ENCODE measurements at regions not wholly inside any gene's neighbourhood (a gene's known extent, or its start where the extent isn't known, plus 50 kb on each side); places are given as distances from the start of the nearest gene placed in this dataset.

DNA sequence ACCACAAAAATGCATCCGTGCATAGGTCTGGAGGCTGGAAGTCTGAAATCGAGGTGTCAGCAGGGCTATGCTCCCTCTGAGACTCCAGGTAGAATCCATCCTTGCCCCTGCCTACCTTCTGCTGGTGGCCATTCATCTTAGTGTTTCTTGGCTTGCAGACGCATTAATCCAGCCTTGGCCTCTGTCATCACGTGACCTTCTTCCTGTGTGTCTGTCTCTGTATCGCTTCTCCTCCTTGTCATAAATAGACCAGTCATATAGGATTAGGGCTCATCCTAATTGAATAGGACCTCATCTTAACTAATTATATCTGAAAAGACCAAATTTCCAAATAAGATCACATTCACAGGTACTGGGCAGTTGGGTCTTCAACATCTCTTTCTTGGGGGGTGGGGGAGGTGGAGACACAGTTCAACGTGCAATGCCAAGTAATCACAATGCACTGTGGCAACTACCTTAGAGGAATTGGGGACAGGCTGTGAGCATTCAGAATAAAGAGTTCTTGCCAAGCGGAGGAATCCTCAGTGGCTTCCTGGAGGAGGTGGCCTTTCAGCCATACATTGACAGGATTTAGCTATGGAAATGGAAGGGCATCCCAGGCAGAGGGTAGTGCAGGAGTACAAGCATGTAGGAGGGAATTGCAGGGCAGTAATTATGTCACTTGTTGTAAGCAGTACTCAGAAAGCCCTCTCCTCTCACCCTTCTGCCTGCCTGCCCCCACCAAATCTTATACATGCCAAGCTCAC, 96.2 kb upstream of the SYT13 start:
- no peak for ATAC-seq
- H3K4me3 ChIP-seq: no peak overlapping the region
- in situ Hi-C loops (cut with MboI; ENCODE audit: low sequenced_read_pairs in 4 of 4): no loop called here

GRCh38 chr11:45379162-45379863, 93.2 kb upstream of the SYT13 start:
- Histone ChIP-seq H3K27me3 (peaks cover 0 to 4% (median 0%) of the 10 kb centered on the region in 3 donors), H3K4me3 (no peak overlapping the region), H3K4me1 (no peaks in the 10 kb centered on the region), H3K36me3 (no peaks in the 10 kb centered on the region), H3K9me3 (no peaks in the 10 kb centered on the region), H3K27ac (no peak overlapping the region)
- no peak for TF ChIP-seq CTCF (IDR thresholded peaks at IDR 0.05 in 4 of 5, conservative IDR thresholded peaks at IDR 0.05 in 1 of 5)
- TF ChIP-seq POLR2A (IDR thresholded peaks at IDR 0.05): no peak
- intact Hi-C loops (cut with DNase I; ENCODE audit: low total_unique reads) (no loop called here), in situ Hi-C loops (cut with MboI; ENCODE audit: low sequenced_read_pairs in 4 of 4) (loop anchor here in 2 of 4 donors (10.0 kb wide), 1 partner anchor 395 kb away; no protein-coding TSS in a partner anchor)
- no peak for ATAC-seq
- no peak for DNase-seq

More for the DNA sequence above, 96.2 kb upstream of the SYT13 start:
- Histone ChIP-seq H3K27ac (no peak overlapping the region), H3K9me3 (no peaks in the 10 kb centered on the region), H3K27me3 (peaks cover 0 to 8% (median 5%) of the 10 kb centered on the region in 3 donors), H3K36me3 (no peaks in the 10 kb centered on the region), H3K4me1 (no peaks in the 10 kb centered on the region)
- no peak for DNase-seq
- TF ChIP-seq POLR2A (IDR thresholded peaks at IDR 0.05) (no peak), CTCF (IDR thresholded peaks at IDR 0.05 in 4 of 5, conservative IDR thresholded peaks at IDR 0.05 in 1 of 5) (no peak)
- intact Hi-C loops (cut with DNase I; ENCODE audit: low total_unique reads): no loop called here

DNA sequence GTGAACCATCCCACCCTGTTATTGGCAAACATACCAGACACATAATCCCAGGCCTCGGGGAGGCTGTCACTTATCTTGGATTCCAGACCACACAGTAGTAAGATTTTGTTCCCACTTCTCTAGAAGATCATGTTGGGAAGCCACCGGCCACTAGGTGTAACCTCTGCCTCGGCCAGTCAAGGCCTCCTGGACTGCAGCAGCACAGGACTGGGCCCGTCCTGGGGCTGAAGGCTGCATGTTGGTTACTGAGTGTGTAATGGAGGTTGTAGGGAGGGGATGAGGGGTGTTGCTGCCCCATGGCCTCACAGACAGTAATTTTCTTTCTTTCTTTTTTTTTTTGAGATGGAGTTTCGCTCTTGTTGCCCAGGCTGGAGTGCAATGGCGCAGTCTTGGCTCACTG, 92.4 kb upstream of the SYT13 start:
- intact Hi-C loops (cut with DNase I; ENCODE audit: low total_unique reads) (no loop called here), in situ Hi-C loops (cut with MboI; ENCODE audit: low sequenced_read_pairs in 4 of 4) (loop anchor here in 2 of 4 donors (10.0 kb wide), 1 partner anchor 396 kb away; no protein-coding TSS in a partner anchor)
- H3K36me3 ChIP-seq: no peaks in the 10 kb centered on the region
- H3K9me3 ChIP-seq: no peaks in the 10 kb centered on the region
- ATAC-seq: no peak
- TF ChIP-seq CTCF (IDR thresholded peaks at IDR 0.05 in 4 of 5, conservative IDR thresholded peaks at IDR 0.05 in 1 of 5) (no peak), POLR2A (IDR thresholded peaks at IDR 0.05) (no peak)
- no peak overlapping the region for H3K27ac ChIP-seq
- H3K4me3 ChIP-seq: no peak overlapping the region
- H3K27me3 ChIP-seq: peaks cover 0 to 4% (median 0%) of the 10 kb centered on the region in 3 donors
- DNase-seq: no peak
- no peaks in the 10 kb centered on the region for H3K4me1 ChIP-seq

DNA sequence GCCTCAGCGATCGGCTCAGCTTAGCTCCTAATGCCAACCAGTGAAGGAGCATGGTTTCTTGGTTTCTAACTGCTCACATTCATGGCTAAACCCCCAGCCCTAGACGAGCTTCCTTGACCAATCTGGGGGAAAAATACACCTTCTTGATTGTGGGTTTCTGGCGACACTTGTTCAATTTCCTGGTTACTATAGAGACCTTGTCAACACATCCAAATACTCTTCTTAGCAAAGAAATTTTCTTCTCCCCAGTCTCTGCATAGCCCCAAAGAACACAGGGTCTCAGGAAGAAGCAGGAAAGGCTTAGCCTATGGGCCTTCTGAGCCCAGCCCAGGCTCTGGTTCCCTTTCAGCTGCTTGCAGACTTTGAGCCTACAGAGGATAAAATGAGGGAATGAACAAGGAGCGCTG, 88.5 kb upstream of the SYT13 start:
- no peak for TF ChIP-seq CTCF (IDR thresholded peaks at IDR 0.05 in 4 of 5, conservative IDR thresholded peaks at IDR 0.05 in 1 of 5)
- no peak for TF ChIP-seq POLR2A (IDR thresholded peaks at IDR 0.05)
- no peak overlapping the region for H3K27ac ChIP-seq
- no peaks in the 10 kb centered on the region for H3K27me3 ChIP-seq
- in situ Hi-C loops (cut with MboI; ENCODE audit: low sequenced_read_pairs in 4 of 4): loop anchor here (10.0 to 25.0 kb wide), 2 partner anchors 288 to 400 kb away; partner anchors contain the start of gene CHST1 (in 3 of the 4)
- no peaks in the 10 kb centered on the region for H3K9me3 ChIP-seq
- H3K4me1 ChIP-seq: no peaks in the 10 kb centered on the region
- intact Hi-C loops (cut with DNase I; ENCODE audit: low total_unique reads): no loop called here
- H3K36me3 ChIP-seq: no peaks in the 10 kb centered on the region
- H3K4me3 ChIP-seq: no peak overlapping the region
- ATAC-seq (no peak), DNase-seq (no peak)
